NB4 (cell line): ENCODE measurements at regions not wholly inside any gene's neighbourhood (a gene's known extent, or its start where the extent isn't known, plus 50 kb on each side); places are given as distances from the start of the nearest gene placed in this dataset.

Experiments
- CTCF ChIP-seq: IDR thresholded peaks from one replicate; pipeline ENCODE4 v1.5.1; 2012; ENCODE audit warnings: low read depth, low read length
- MYC ChIP-seq: IDR thresholded peaks from 2 replicates; pipeline ENCODE4 v1.6.1; 2011; ENCODE audit warnings: low read depth, low read length
- POLR2A ChIP-seq: IDR thresholded peaks from 2 replicates; pipeline ENCODE4 v1.6.1; 2011; ENCODE audit warnings: mild to moderate bottlenecking; ENCODE audit not compliant: insufficient read length; ENCODE audit errors: extremely low read depth
- TF ChIP-seq, protein P1 (sequence below): IDR thresholded peaks from 2 replicates; pipeline ENCODE4 v1.6.1; 2011; ENCODE audit warnings: low read depth, low read length

DNA sequence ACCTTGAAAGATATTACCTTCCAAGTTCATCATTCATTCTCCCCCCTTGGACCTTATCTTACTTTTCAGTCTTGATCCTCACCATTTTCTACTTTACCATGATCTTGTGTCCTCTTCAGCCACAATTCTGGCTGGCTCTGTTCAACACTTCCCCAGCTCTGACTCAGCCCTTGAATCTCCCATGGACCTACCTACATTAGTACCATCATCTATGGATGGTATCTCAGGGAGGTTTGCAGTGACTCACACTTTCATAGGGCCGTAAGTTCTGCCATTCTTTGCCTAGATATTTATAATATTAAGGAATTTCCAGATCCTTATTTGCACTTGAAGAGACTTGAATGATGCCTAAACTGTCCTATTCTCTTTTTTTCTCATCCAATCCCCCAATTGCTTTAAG, 213.7 kb upstream of the RORA start:
- TF ChIP-seq CTCF (no peak), POLR2A (no peak), MYC (no peak)
- TF ChIP-seq, protein P1, sequence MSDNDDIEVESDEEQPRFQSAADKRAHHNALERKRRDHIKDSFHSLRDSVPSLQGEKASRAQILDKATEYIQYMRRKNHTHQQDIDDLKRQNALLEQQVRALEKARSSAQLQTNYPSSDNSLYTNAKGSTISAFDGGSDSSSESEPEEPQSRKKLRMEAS, result no peak
